Colonic mucosa (tissue), 4 donors: ENCODE measurements at regions not wholly inside any gene's neighbourhood (a gene's known extent, or its start where the extent isn't known, plus 50 kb on each side); places are given as distances from the start of the nearest gene placed in this dataset.
A peak's percentile ranks its signal among the peaks of the same experiment; 100 is the strongest.

Experiments used
- DNase-seq: peaks from one replicate; pipeline ENCODE4 v3.0.0-alpha.2; 2020
- H3K27ac ChIP-seq: fragments of 200-600 bp; one replicate; pipeline ENCODE4 v1.8.0; 2021
- H3K27me3 ChIP-seq: fragments of 200-600 bp; one replicate; pipeline ENCODE4 v1.8.0; 2021
- H3K36me3 ChIP-seq: fragments of 200-600 bp; one replicate; pipeline ENCODE4 v1.8.0; 2021
- H3K4me1 ChIP-seq: fragments of 200-600 bp; one replicate; pipeline ENCODE4 v1.8.0; 2021; ENCODE audit warnings: mild to moderate bottlenecking
- H3K4me3 ChIP-seq: fragments of 200-600 bp; one replicate; pipeline ENCODE4 v1.8.0; 2021
- H3K9ac ChIP-seq, 2 donors: one replicate each; pipeline ENCODE4 v1.7.0; 2013; ENCODE audit warnings: control low read depth in 2 of 2, low read depth in 2 of 2, low read length in 2 of 2
- H3K9me3 ChIP-seq: fragments of 200-600 bp; one replicate; pipeline ENCODE4 v1.8.0; 2021
- intact Hi-C: fragments of 100-400 bp; cut with DNase I; formaldehyde crosslinking; loops from one replicate; pipeline ENCODE4 v1.14.1; 2022
- TF ChIP-seq, protein P1 (sequence below): fragments of 200-600 bp; IDR thresholded peaks from one replicate; pipeline ENCODE4 v1.8.0; 2022; ENCODE audit warnings: antibody characterized with exemption, mild to moderate bottlenecking
- donor health status: healthy.
- donor health status: DM: no; HTN: no; CAD: no.
- donor health status: DM: no; HTN: no; CAD: no.

DNA sequence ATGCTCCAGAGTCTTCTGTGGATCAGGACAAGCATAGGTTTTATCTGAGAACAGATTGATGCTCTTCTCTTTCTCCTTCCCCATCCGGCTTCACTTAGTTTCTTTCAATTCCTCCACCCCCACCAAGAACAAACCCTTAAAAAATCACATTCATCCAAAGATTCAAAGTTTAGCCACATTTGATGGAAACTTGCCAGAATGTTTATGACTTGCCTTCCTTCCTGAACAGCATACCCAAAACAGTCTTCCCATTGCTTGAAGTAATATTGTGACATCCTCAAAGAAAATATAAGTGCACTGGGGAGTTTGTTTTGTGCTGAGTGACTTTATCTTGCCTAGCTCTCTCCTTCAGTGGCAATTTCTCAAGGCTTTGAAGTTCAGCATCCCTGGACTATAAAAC is 83.0 kb downstream of the MAGEB17 start:
- Histone ChIP-seq H3K9ac (no peak overlapping the region), H3K4me3 (no peak overlapping the region), H3K36me3 (no peaks in the 10 kb centered on the region), H3K9me3 (no peaks in the 10 kb centered on the region), H3K27ac (no peak overlapping the region), H3K27me3 (no peaks in the 10 kb centered on the region), H3K4me1 (no peaks in the 10 kb centered on the region)
- TF ChIP-seq, protein P1, sequence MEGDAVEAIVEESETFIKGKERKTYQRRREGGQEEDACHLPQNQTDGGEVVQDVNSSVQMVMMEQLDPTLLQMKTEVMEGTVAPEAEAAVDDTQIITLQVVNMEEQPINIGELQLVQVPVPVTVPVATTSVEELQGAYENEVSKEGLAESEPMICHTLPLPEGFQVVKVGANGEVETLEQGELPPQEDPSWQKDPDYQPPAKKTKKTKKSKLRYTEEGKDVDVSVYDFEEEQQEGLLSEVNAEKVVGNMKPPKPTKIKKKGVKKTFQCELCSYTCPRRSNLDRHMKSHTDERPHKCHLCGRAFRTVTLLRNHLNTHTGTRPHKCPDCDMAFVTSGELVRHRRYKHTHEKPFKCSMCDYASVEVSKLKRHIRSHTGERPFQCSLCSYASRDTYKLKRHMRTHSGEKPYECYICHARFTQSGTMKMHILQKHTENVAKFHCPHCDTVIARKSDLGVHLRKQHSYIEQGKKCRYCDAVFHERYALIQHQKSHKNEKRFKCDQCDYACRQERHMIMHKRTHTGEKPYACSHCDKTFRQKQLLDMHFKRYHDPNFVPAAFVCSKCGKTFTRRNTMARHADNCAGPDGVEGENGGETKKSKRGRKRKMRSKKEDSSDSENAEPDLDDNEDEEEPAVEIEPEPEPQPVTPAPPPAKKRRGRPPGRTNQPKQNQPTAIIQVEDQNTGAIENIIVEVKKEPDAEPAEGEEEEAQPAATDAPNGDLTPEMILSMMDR = no peak
- intact Hi-C loops = no loop called here
- no peak for DNase-seq

DNA sequence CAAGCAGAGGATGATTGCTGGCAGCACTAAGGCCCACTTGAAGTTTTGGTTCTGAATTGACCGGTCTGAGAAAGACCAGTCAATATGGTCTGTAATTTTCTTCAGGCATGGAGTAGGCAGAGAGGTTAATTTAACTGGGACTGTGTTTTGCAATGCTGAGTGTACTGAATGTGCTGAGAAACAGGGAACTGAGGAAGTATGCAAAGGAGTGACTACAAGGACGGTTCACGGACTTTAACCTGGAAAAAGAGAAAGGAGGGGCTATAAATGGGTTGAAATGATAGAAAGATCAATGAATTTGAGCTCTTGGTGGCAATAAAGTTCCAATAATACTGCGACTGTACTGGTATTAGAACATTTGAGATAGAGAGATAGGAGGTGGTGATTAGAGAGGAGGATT is 84.5 kb downstream of the MAGEB17 start:
- Histone ChIP-seq H3K9me3 (no peaks in the 10 kb centered on the region), H3K9ac (no peak overlapping the region), H3K4me1 (no peaks in the 10 kb centered on the region), H3K27me3 (no peaks in the 10 kb centered on the region), H3K27ac (no peak overlapping the region), H3K4me3 (no peak overlapping the region), H3K36me3 (no peaks in the 10 kb centered on the region)
- TF ChIP-seq, protein P1 = no peak
- intact Hi-C loops = no loop called here
- DNase-seq = no peak

DNA sequence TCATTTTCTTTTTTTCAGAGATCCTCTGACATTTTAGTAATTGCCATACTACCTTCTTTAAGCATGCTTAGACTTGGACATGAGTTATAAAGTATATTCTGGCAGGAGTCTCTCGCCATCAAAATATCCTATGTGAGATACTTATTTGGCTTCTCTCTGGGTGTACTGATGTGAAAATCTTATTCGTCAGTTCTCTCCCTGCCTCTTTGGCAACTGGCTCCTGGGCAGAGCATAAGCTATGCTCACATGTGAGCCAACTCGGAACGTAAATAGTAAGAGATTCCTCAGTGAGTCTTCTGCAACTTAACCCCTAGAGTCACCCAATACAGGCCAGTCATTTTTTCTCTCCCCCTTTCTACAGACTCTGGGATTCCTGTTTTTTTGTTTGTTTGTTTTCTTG is 91.6 kb downstream of the MAGEB17 start:
- TF ChIP-seq, protein P1 = no peak
- Histone ChIP-seq H3K36me3 (no peaks in the 10 kb centered on the region), H3K27ac (no peak overlapping the region), H3K4me3 (no peak overlapping the region), H3K9me3 (no peaks in the 10 kb centered on the region), H3K4me1 (no peaks in the 10 kb centered on the region), H3K27me3 (no peaks in the 10 kb centered on the region), H3K9ac (no peak overlapping the region)
- intact Hi-C loops = no loop called here
- no peak for DNase-seq

DNA sequence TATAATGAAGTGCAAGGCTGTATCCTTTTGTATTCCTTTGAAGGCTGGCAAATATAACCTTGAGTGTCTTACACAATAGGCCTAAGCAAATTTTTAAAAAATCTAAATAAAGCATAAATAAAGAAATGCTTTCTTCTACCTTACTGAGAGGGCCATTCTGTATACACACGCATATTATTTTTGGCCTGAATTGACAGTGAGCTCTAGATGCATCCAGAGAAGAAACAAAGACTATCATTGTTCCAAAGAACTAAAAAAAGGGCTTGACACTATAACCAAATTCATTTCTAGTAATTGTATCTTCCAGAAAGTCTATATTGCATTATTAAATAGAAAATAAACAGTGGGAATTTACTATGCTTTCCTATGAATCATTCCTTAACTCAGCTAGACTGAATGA is 100.2 kb downstream of the MAGEB17 start:
- Histone ChIP-seq H3K4me3 (no peak overlapping the region), H3K27me3 (no peaks in the 10 kb centered on the region), H3K27ac (no peak overlapping the region), H3K9me3 (no peaks in the 10 kb centered on the region), H3K9ac (no peak overlapping the region), H3K36me3 (no peaks in the 10 kb centered on the region), H3K4me1 (no peaks in the 10 kb centered on the region)
- intact Hi-C loops = no loop called here
- TF ChIP-seq, protein P1 = no peak
- no peak for DNase-seq

DNA sequence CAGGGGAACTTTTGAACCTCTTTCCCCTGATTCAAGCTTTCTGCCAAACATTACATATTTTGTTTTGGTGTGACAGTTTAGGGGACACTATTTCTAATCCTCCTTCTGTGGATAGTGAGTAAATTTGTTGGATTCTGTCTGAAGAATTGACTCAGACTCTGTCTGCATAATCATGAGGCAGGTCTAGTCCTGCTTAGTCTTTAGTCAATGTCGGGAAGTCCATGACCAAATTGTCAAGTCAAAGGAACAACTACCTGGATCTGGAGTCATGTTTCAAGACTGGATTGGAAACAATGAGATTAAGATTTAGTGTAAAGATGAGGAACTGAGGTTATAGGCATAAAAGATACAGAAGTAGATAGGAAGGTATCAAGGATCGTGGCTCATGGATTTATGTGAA is 100.9 kb downstream of the MAGEB17 start:
- DNase-seq = no peak
- intact Hi-C loops = no loop called here
- no peaks in the 10 kb centered on the region for H3K9me3 ChIP-seq
- no peaks in the 10 kb centered on the region for H3K4me1 ChIP-seq
- no peak overlapping the region for H3K4me3 ChIP-seq
- no peak overlapping the region for H3K27ac ChIP-seq
- no peaks in the 10 kb centered on the region for H3K36me3 ChIP-seq
- H3K27me3 ChIP-seq = no peaks in the 10 kb centered on the region
- no peak overlapping the region for H3K9ac ChIP-seq
- TF ChIP-seq, protein P1 = no peak

DNA sequence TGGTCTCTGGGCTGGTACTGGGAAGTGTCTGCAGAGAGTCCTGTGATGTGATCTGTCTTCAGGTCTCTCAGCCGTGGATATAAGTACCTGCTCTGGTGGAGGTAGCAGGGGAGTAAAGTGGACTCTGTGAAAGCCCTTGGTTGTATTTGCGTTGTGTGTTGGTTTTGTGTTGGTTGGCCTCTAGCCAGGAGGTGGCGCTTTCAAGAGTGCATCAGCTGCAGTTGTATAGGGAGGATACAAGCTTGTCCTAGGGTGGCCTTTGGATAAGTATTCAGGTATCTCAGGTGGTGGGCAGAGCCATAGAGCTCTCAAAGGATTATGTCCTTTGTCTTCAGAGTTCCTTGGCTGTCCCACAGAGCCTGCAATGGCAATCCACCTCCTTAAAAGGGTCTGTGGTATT is 111.6 kb downstream of the MAGEB17 start:
- Histone ChIP-seq H3K4me1 (no peaks in the 10 kb centered on the region), H3K36me3 (no peaks in the 10 kb centered on the region), H3K27ac (no peak overlapping the region), H3K9ac (no peak overlapping the region), H3K27me3 (no peaks in the 10 kb centered on the region), H3K9me3 (no peaks in the 10 kb centered on the region), H3K4me3 (no peak overlapping the region)
- peak; percentile 18 for DNase-seq
- intact Hi-C loops = no loop called here
- TF ChIP-seq, protein P1 = no peak
